IMR-90 (cell line): ENCODE measurements at regions not wholly inside any gene's neighbourhood (a gene's known extent, or its start where the extent isn't known, plus 50 kb on each side); places are given as distances from the start of the nearest gene placed in this dataset.

ENCODE experiments used
- ATAC-seq: fragments of 200-7000 bp; cut with Tn5 transposase; 2 replicates; pipeline ENCODE4 v1.9.1; 2020; ENCODE audit warnings: low read depth, mild to moderate bottlenecking, moderate library complexity
- BruUV-seq: library from RNA; stranded (reverse); fragments of 400-500 nt; replicated peaks from 2 replicates; lab custom pipeline; 2021; lab: Mats Ljungman, UMichigan
- CTCF ChIA-PET: fragments of 300-600 bp; formaldehyde crosslinking; extraction: SDS; loops from one replicate; lab custom pipeline; 2021; ENCODE audit warnings: antibody characterized with exemption; lab: Yijun Ruan, JAX
- POLR2A ChIA-PET: fragments of 300-600 bp; sonication (Branson Sonifier 250); formaldehyde crosslinking; loops from one replicate; lab custom pipeline; 2022; ENCODE audit warnings: antibody characterized with exemption; ENCODE audit not compliant: unreplicated experiment; lab: Charles Lee
- DNase-seq: peaks from one replicate; pipeline ENCODE4 v3.0.0; 2013
- H2AFZ ChIP-seq: replicated peaks from 2 replicates; pipeline ENCODE3; 2013; ENCODE audit warnings: low read length, mild to moderate bottlenecking; ENCODE audit not compliant: poor library complexity
- H2AK5ac ChIP-seq: 2 replicates; pipeline ENCODE4 v1.6.1; 2013; ENCODE audit warnings: low read depth, low read length, inconsistent platforms
- H2AK9ac ChIP-seq: replicated peaks from 2 replicates; pipeline ENCODE3; 2013; ENCODE audit warnings: mild to moderate bottlenecking, low read depth, low read length, moderate library complexity; ENCODE audit not compliant: poor library complexity
- H2BK120ac ChIP-seq: 2 replicates; pipeline ENCODE4 v1.6.1; 2013; ENCODE audit warnings: low read depth, low read length, inconsistent platforms
- H2BK15ac ChIP-seq: 3 replicates; pipeline ENCODE4 v1.6.1; 2013; ENCODE audit warnings: low read depth, low read length, inconsistent platforms
- H2BK20ac ChIP-seq: 2 replicates; pipeline ENCODE4 v1.6.1; 2013; ENCODE audit warnings: low read depth, mild to moderate bottlenecking, inconsistent platforms, low read length, moderate library complexity
- H2BK5ac ChIP-seq: 2 replicates; pipeline ENCODE4 v1.6.1; 2013; ENCODE audit warnings: mild to moderate bottlenecking, low read depth, low read length, inconsistent platforms; ENCODE audit not compliant: poor library complexity, severe bottlenecking
- H3K14ac ChIP-seq: replicated peaks from 2 replicates; pipeline ENCODE4 v1.6.1; 2013; ENCODE audit warnings: low read depth, low read length, inconsistent platforms
- H3K18ac ChIP-seq: 2 replicates; pipeline ENCODE4 v1.6.1; 2013; ENCODE audit warnings: low read depth, low read length, control low read depth
- H3K23ac ChIP-seq: 2 replicates; pipeline ENCODE4 v1.6.1; 2013; ENCODE audit warnings: low read depth, low read length, inconsistent platforms
- H3K27ac ChIP-seq: 2 replicates; pipeline ENCODE4 v1.5.1; 2013; ENCODE audit warnings: mild to moderate bottlenecking, control low read depth, low read length; ENCODE audit not compliant: insufficient read depth
- H3K27me3 ChIP-seq: 2 replicates; pipeline ENCODE4 v1.6.1; 2013; ENCODE audit warnings: low read length; ENCODE audit not compliant: control insufficient read depth, insufficient read depth
- H3K36me3 ChIP-seq: 2 replicates; pipeline ENCODE4 v1.6.1; 2013; ENCODE audit warnings: low read length, mixed read lengths; ENCODE audit not compliant: control insufficient read depth, insufficient read depth
- H3K4ac ChIP-seq: 2 replicates; pipeline ENCODE4 v1.6.1; 2013; ENCODE audit warnings: low read depth, low read length, inconsistent platforms
- H3K4me1 ChIP-seq: 2 replicates; pipeline ENCODE4 v1.6.1; 2013; ENCODE audit warnings: low read length, mixed read lengths; ENCODE audit not compliant: control insufficient read depth, insufficient read depth
- H3K4me2 ChIP-seq: 2 replicates; pipeline ENCODE4 v1.6.1; 2013; ENCODE audit warnings: low read depth, mild to moderate bottlenecking, control low read depth, low read length, moderate library complexity
- H3K4me3 ChIP-seq: 2 replicates; pipeline ENCODE4 v1.5.1; 2013; ENCODE audit warnings: low read depth, mild to moderate bottlenecking, control low read depth, low read length, moderate library complexity; ENCODE audit not compliant: insufficient read depth
- H3K56ac ChIP-seq: 2 replicates; pipeline ENCODE4 v1.6.1; 2013; ENCODE audit warnings: low read length, inconsistent platforms; ENCODE audit not compliant: insufficient read depth; ENCODE audit errors: extremely low read depth
- H3K79me1 ChIP-seq, 2 experiments: 2 replicates each; pipeline ENCODE4 v1.6.1; 2013; ENCODE audit warnings: low read length in 2 of 2, inconsistent platforms in 1 of 2, low read depth in 1 of 2
- H3K9ac ChIP-seq: 2 replicates; pipeline ENCODE4 v1.6.1; 2013; ENCODE audit warnings: low read depth, low read length, control low read depth
- H3K9me1 ChIP-seq: 2 replicates; pipeline ENCODE4 v1.6.1; 2013; ENCODE audit warnings: low read length, inconsistent platforms; ENCODE audit not compliant: insufficient read depth
- H3K9me3 ChIP-seq: 2 replicates; pipeline ENCODE4 v1.6.1; 2013; ENCODE audit warnings: low read length; ENCODE audit not compliant: control insufficient read depth, insufficient read depth
- H4K20me1 ChIP-seq: 2 replicates; pipeline ENCODE4 v1.6.1; 2013; ENCODE audit warnings: low read length, inconsistent platforms; ENCODE audit not compliant: insufficient read depth
- H4K5ac ChIP-seq: 2 replicates; pipeline ENCODE4 v1.6.1; 2013; ENCODE audit warnings: mild to moderate bottlenecking, low read depth, low read length, control low read depth
- H4K8ac ChIP-seq, 2 experiments: 2 replicates each; pipeline ENCODE4 v1.6.1; 2013; ENCODE audit warnings: low read depth in 2 of 2, low read length in 2 of 2, control low read depth in 1 of 2, inconsistent platforms in 1 of 2
- H4K91ac ChIP-seq: 2 replicates; pipeline ENCODE4 v1.6.1; 2013; ENCODE audit warnings: low read depth, low read length, inconsistent platforms; ENCODE audit not compliant: insufficient read depth
- CEBPB ChIP-seq: IDR thresholded peaks from 2 replicates; pipeline ENCODE4 v1.6.1; 2012; ENCODE audit warnings: low read depth, low read length, improper control_type of control experiment
- CHD1 ChIP-seq: IDR thresholded peaks from 2 replicates; pipeline ENCODE4 v1.6.1; 2012; ENCODE audit warnings: low read depth, low read length, improper control_type of control experiment
- CTCF ChIP-seq: conservative IDR thresholded peaks from 2 replicates; pipeline ENCODE4 v1.5.1; 2012; ENCODE audit warnings: mild to moderate bottlenecking, low read depth, low read length, improper control_type of control experiment
- FOS ChIP-seq: fragments of 150-350 bp; IDR thresholded peaks from 2 replicates; pipeline ENCODE4 v1.6.1; 2016; ENCODE audit warnings: low read depth, low read length
- MAFK ChIP-seq: IDR thresholded peaks from 2 replicates; pipeline ENCODE4 v1.6.1; 2012; ENCODE audit warnings: low read depth, low read length, improper control_type of control experiment
- POLR2A ChIP-seq: IDR thresholded peaks from 2 replicates; pipeline ENCODE4 v1.6.1; 2012; ENCODE audit warnings: mild to moderate bottlenecking, low read depth, low read length
- RAD21 ChIP-seq: IDR thresholded peaks from 2 replicates; pipeline ENCODE4 v1.6.1; 2012; ENCODE audit warnings: low read length, improper control_type of control experiment
- RCOR1 ChIP-seq: IDR thresholded peaks from 2 replicates; pipeline ENCODE4 v1.6.1; 2012; ENCODE audit warnings: mild to moderate bottlenecking, low read length, improper control_type of control experiment; ENCODE audit not compliant: insufficient replicate concordance
- RFX5 ChIP-seq: IDR thresholded peaks from 2 replicates; pipeline ENCODE4 v1.8.0; 2012; ENCODE audit warnings: low read depth, mild to moderate bottlenecking, low read length, moderate library complexity
- SMC3 ChIP-seq: fragments of 150-350 bp; IDR thresholded peaks from 2 replicates; pipeline ENCODE4 v1.6.1; 2016; ENCODE audit warnings: low read depth, mild to moderate bottlenecking, antibody characterized with exemption, low read length, moderate library complexity
- dilution Hi-C: fragments of 300-500 bp; cut with HindIII; formaldehyde crosslinking; loops from one replicate; pipeline ENCODE4 v1.14.3; 2018; ENCODE audit warnings: low sequenced_read_pairs; ENCODE audit not compliant: unreplicated experiment
- in situ Hi-C: fragments of 300-500 bp; cut with MboI; formaldehyde crosslinking; loops from 3 replicates; pipeline ENCODE4 v1.14.3; 2019; ENCODE audit warnings: low sequenced_read_pairs, inconsistent platforms, mixed read lengths
- intact Hi-C: fragments of 100-400 bp; cut with micrococcal nuclease; formaldehyde crosslinking; loops from 2 replicates; pipeline ENCODE4 v1.10.0; 2022
- TF ChIP-seq, protein P1 (sequence below): fragments of 150-350 bp; IDR thresholded peaks from 2 replicates; pipeline ENCODE4 v1.6.1; 2017; ENCODE audit warnings: mild to moderate bottlenecking, antibody characterized with exemption, low read length, low read depth

- dilution Hi-C loops = no loop called here
- no peaks in the 10 kb centered on the region for H3K27me3 ChIP-seq
- no peak overlapping the region for H2AK9ac ChIP-seq
- H3K4me3 ChIP-seq = no peak overlapping the region
- H2AFZ ChIP-seq = no peak overlapping the region
- H2BK15ac ChIP-seq = no peak overlapping the region
- H3K9me3 ChIP-seq = no peaks in the 10 kb centered on the region
- no TSS peak for BruUV-seq
- ChIA-PET CTCF (interaction anchor here (1.0 kb wide), 1 partner anchor 19 kb away, joined by 3 read pairs; no protein-coding TSS in a partner anchor), POLR2A (no interaction called here)
- H3K4me1 ChIP-seq = peaks cover 4% of the 10 kb centered on the region; the same call in 1 of the 2 replicates
- H2BK5ac ChIP-seq = no peak overlapping the region
- H3K79me1 ChIP-seq = no peaks in the 10 kb centered on the region
- H3K36me3 ChIP-seq = no peaks in the 10 kb centered on the region
- H4K20me1 ChIP-seq = no peaks in the 10 kb centered on the region
- H3K14ac ChIP-seq = no peak overlapping the region
- H2BK20ac ChIP-seq = no peak overlapping the region
- no peak overlapping the region for H2BK120ac ChIP-seq
- H3K56ac ChIP-seq = no peak overlapping the region
- in situ Hi-C loops = no loop called here
- no peak overlapping the region for H3K18ac ChIP-seq
- DNase-seq = no peak
- H2AK5ac ChIP-seq = no peak overlapping the region
- H3K27ac ChIP-seq = no peak overlapping the region
- no peak overlapping the region for H4K5ac ChIP-seq
- no peak overlapping the region for H3K4ac ChIP-seq
- TF ChIP-seq CEBPB = no peak
- no peak for TF ChIP-seq FOS
- TF ChIP-seq POLR2A = no peak
- no peak for TF ChIP-seq MAFK
- TF ChIP-seq, protein P1, sequence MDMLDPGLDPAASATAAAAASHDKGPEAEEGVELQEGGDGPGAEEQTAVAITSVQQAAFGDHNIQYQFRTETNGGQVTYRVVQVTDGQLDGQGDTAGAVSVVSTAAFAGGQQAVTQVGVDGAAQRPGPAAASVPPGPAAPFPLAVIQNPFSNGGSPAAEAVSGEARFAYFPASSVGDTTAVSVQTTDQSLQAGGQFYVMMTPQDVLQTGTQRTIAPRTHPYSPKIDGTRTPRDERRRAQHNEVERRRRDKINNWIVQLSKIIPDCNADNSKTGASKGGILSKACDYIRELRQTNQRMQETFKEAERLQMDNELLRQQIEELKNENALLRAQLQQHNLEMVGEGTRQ = no peak
- no peak for TF ChIP-seq RAD21
- no peak for TF ChIP-seq CTCF
- TF ChIP-seq CHD1 = no peak
- TF ChIP-seq RCOR1 = no peak
- TF ChIP-seq SMC3 = no peak
- no peak for TF ChIP-seq RFX5
- no peak for ATAC-seq
- H3K23ac ChIP-seq = no peak overlapping the region
- no peak overlapping the region for H3K4me2 ChIP-seq
- intact Hi-C loops = no loop called here
- H3K9me1 ChIP-seq = peaks cover 3% of the 10 kb centered on the region; the same call in 1 of the 2 replicates
- H4K8ac ChIP-seq = no peak overlapping the region
- no peak overlapping the region for H4K91ac ChIP-seq
- H3K9ac ChIP-seq = no peak overlapping the region
Observed at GRCh38 chr16:80142940-80143339, 397.9 kb upstream of the DYNLRB2 start.
